SH-SY5Y (cell line): ENCODE measurements at regions not wholly inside any gene's neighbourhood (a gene's known extent, or its start where the extent isn't known, plus 50 kb on each side); places are given as distances from the start of the nearest gene placed in this dataset.

Experiments used
- GATA2 ChIP-seq: IDR thresholded peaks from 2 replicates; pipeline ENCODE4 v1.6.1; 2011; ENCODE audit warnings: mild to moderate bottlenecking, low read depth, low read length
- GATA3 ChIP-seq: IDR thresholded peaks from 2 replicates; pipeline ENCODE4 v1.6.1; 2011; ENCODE audit warnings: low read depth, mild to moderate bottlenecking, low read length, moderate library complexity

DNA sequence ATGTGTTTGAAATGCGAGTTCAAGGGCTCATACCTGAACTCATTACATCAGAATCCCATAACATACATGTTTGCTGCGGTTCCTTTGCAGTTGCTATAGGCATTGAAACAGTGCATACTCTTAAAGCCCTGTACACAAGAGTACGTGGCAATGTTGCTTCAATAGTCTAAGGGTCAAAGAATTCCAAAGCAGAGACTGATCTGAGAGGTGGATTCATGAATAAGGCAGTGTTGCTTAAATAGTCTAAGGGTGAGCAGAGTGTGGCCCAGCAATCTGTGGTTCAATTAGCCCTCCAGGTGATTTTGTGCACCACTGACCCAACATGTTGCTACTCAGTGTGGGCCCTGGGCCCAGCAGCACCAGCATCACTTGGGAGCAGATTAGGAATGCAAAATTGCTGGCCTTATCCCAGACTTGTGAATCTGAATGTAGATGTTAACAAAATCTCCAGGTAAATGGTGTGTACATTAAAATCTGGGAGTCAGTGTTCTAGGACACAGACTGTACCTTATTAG is 314.7 kb upstream of the UMPS start:
- TF ChIP-seq GATA2, result no peak
- no peak for TF ChIP-seq GATA3
